Liver (tissue), 8 donors: ENCODE measurements at regions not wholly inside any gene's neighbourhood (a gene's known extent, or its start where the extent isn't known, plus 50 kb on each side); places are given as distances from the start of the nearest gene placed in this dataset.

ENCODE experiments used
- DNase-seq: peaks from one replicate; pipeline ENCODE4 v3.0.0-alpha.2; 2017; ENCODE audit warnings: low spot score
- H3K27ac ChIP-seq, 2 donors: one replicate each; pipeline ENCODE4 v1.7.0; 2013; ENCODE audit warnings: inconsistent platforms in 2 of 2, low read length in 2 of 2, control low read depth in 1 of 2, low read depth in 1 of 2, mild to moderate bottlenecking in 1 of 2
- H3K27me3 ChIP-seq, 4 donors: one replicate each; pipeline versions ENCODE4 v1.6.1 to v1.7.0; 2013; ENCODE audit warnings: low read length in 3 of 4, inconsistent platforms in 1 of 4, mild to moderate bottlenecking in 1 of 4, moderate library complexity in 1 of 4; ENCODE audit not compliant: control insufficient read depth in 4 of 4, insufficient read depth in 4 of 4
- H3K36me3 ChIP-seq, 4 donors: one replicate each; pipeline versions ENCODE4 v1.6.1 to v1.7.0; 2013; ENCODE audit warnings: low read length in 3 of 4, mild to moderate bottlenecking in 3 of 4, low read depth in 1 of 4, moderate library complexity in 1 of 4; ENCODE audit not compliant: control insufficient read depth in 4 of 4, insufficient read depth in 3 of 4
- H3K4me1 ChIP-seq, 4 donors: one replicate each; pipeline versions ENCODE4 v1.6.1 to v1.7.0; 2013; ENCODE audit warnings: low read length in 3 of 4, mild to moderate bottlenecking in 3 of 4, moderate library complexity in 1 of 4; ENCODE audit not compliant: control insufficient read depth in 4 of 4, insufficient read depth in 4 of 4
- H3K4me3 ChIP-seq, 3 donors: one replicate each; pipeline versions ENCODE4 v1.6.1 to v1.7.0; 2013; ENCODE audit warnings: low read length in 3 of 3, control low read depth in 1 of 3, low read depth in 1 of 3, mild to moderate bottlenecking in 1 of 3
- H3K9ac ChIP-seq, 2 donors: one replicate each; pipeline ENCODE4 v1.7.0; 2013; ENCODE audit warnings: low read length in 2 of 2, mild to moderate bottlenecking in 2 of 2, moderate library complexity in 2 of 2, control low read depth in 1 of 2, low read depth in 1 of 2
- H3K9me3 ChIP-seq, 4 donors: one replicate each; pipeline versions ENCODE4 v1.6.1 to v1.7.0; 2013; ENCODE audit warnings: low read length in 3 of 4; ENCODE audit not compliant: control insufficient read depth in 4 of 4
- EGR1 ChIP-seq, 2 donors: IDR thresholded peaks; 2 replicates each; pipeline ENCODE4 v1.6.1; 2016 to 2018; ENCODE audit warnings: antibody characterized with exemption in 2 of 2, low read depth in 2 of 2
- FOXA1 ChIP-seq: IDR thresholded peaks from 2 replicates; pipeline ENCODE4 v1.6.1; 2016; ENCODE audit warnings: antibody characterized with exemption
- FOXA2 ChIP-seq: IDR thresholded peaks from 2 replicates; pipeline ENCODE4 v1.6.1; 2016; ENCODE audit warnings: antibody characterized with exemption
- HNF4A ChIP-seq, 2 donors: conservative IDR thresholded peaks; 2 replicates each; pipeline ENCODE4 v1.6.1; 2016; ENCODE audit warnings: antibody characterized with exemption in 2 of 2, mild to moderate bottlenecking in 2 of 2
- HNF4G ChIP-seq: IDR thresholded peaks from 2 replicates; pipeline ENCODE4 v1.6.1; 2016; ENCODE audit warnings: antibody characterized with exemption
- JUND ChIP-seq, 2 donors: IDR thresholded peaks; 2 replicates each; pipeline ENCODE4 v1.6.1; 2016; ENCODE audit warnings: antibody characterized with exemption in 2 of 2
- NR2F2 ChIP-seq: IDR thresholded peaks from 2 replicates; pipeline ENCODE4 v1.6.1; 2016; ENCODE audit warnings: antibody characterized with exemption
- RAD21 ChIP-seq, 2 donors: IDR thresholded peaks; 2 replicates each; pipeline ENCODE4 v1.6.1; 2016; ENCODE audit warnings: antibody characterized with exemption in 2 of 2, mild to moderate bottlenecking in 2 of 2
- RXRA ChIP-seq, 2 donors: IDR thresholded peaks; 2 replicates each; pipeline ENCODE4 v1.6.1; 2017 to 2018; ENCODE audit warnings: antibody characterized with exemption in 2 of 2, mild to moderate bottlenecking in 1 of 2
- SP1 ChIP-seq: IDR thresholded peaks from 2 replicates; pipeline ENCODE4 v1.6.1; 2018; ENCODE audit warnings: antibody characterized with exemption, mild to moderate bottlenecking
- TAF1 ChIP-seq: conservative IDR thresholded peaks from 2 replicates; pipeline ENCODE4 v1.6.1; 2016; ENCODE audit warnings: antibody characterized with exemption, mild to moderate bottlenecking
- YY1 ChIP-seq: IDR thresholded peaks from 2 replicates; pipeline ENCODE4 v1.6.1; 2016; ENCODE audit warnings: antibody characterized with exemption, mild to moderate bottlenecking
- WGBS: extraction: QIAGEN DNeasy Blood & Tissue Kit; methylation state at CpG from one replicate; pipeline ENCODE4 v1.1.7; 2013; 5-methylcytosine and 5-hydroxymethylcytosine counted together
- TF ChIP-seq, protein P1 (sequence below): IDR thresholded peaks from 2 replicates; pipeline ENCODE4 v1.6.1; 2016; ENCODE audit warnings: antibody characterized with exemption
- TF ChIP-seq, protein P2 (sequence below): IDR thresholded peaks from 2 replicates; pipeline ENCODE4 v1.6.1; 2016; ENCODE audit warnings: antibody characterized with exemption, mild to moderate bottlenecking
- TF ChIP-seq, protein P3 (sequence below): IDR thresholded peaks from 2 replicates; pipeline ENCODE4 v1.6.1; 2016; ENCODE audit warnings: antibody characterized with exemption
- TF ChIP-seq, protein P4 (sequence below): fragments of 150-350 bp; IDR thresholded peaks from 2 replicates; pipeline ENCODE4 v1.5.1; 2017; ENCODE audit warnings: improper control_type of control experiment, low read depth, low read length; ENCODE audit not compliant: missing input control
- TF ChIP-seq, protein P5 (sequence below): IDR thresholded peaks from 2 replicates; pipeline ENCODE4 v1.6.1; 2016; ENCODE audit warnings: antibody characterized with exemption
- donor health status: healthy.
- donor health status: healthy.
- donor health status: healthy.
- donor health status: healthy.
- donor health status: healthy.

DNA sequence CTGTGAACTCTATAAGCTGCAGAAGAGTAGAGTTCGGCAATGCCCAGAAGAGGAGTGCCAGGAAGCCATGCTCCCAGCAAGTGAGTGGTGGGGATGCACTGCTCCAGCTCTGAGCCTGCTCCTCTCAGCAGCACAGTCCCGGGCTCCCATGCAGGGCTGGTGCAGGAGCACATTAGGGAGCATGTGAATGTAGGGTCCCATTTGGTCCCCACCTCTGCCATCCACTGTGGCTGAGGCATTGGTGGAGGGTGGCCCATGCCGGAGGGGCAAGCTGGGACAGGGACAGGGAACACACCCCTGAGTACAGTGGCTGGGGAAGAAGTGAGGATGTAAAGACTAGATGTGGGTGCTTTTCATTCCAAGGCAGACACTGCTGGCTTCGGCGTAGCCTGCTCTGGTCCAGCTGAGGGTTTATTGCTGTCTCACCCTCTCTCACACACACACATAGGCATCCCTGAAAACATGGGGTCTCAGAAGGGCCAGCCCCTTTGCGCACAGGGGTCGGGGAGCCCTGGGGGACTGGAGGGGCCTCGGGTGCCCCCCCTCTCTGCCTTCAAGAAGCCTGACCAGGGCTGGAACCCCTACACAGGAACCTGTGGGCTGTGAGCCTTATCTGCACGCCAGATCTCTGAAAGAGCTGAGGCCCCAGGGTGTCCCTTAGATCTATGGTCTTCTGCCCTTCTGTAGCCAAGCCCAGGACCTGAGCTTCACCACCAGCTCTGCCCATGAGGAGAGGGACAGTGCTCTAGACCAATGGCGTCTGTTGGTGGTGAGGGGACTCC, 341.0 kb downstream of the TCERG1L start:
- Histone ChIP-seq H3K36me3 (no peaks in the 10 kb centered on the region), H3K4me1 (no peaks in the 10 kb centered on the region), H3K27ac (no peak overlapping the region), H3K4me3 (no peak overlapping the region), H3K9me3 (no peaks in the 10 kb centered on the region), H3K27me3 (peaks cover 0 to 2% (median 0%) of the 10 kb centered on the region in 4 donors), H3K9ac (no peak overlapping the region)
- DNase-seq = no peak
- 82% methylated on average over 10 of the region's 10 CpGs for WGBS
- TF ChIP-seq, protein P1, sequence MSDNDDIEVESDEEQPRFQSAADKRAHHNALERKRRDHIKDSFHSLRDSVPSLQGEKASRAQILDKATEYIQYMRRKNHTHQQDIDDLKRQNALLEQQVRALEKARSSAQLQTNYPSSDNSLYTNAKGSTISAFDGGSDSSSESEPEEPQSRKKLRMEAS = no peak
- TF ChIP-seq HNF4G = no peak
- no peak for TF ChIP-seq NR2F2
- no peak for TF ChIP-seq HNF4A (conservative IDR thresholded peaks at IDR 0.05)
- no peak for TF ChIP-seq YY1
- TF ChIP-seq, protein P2, sequence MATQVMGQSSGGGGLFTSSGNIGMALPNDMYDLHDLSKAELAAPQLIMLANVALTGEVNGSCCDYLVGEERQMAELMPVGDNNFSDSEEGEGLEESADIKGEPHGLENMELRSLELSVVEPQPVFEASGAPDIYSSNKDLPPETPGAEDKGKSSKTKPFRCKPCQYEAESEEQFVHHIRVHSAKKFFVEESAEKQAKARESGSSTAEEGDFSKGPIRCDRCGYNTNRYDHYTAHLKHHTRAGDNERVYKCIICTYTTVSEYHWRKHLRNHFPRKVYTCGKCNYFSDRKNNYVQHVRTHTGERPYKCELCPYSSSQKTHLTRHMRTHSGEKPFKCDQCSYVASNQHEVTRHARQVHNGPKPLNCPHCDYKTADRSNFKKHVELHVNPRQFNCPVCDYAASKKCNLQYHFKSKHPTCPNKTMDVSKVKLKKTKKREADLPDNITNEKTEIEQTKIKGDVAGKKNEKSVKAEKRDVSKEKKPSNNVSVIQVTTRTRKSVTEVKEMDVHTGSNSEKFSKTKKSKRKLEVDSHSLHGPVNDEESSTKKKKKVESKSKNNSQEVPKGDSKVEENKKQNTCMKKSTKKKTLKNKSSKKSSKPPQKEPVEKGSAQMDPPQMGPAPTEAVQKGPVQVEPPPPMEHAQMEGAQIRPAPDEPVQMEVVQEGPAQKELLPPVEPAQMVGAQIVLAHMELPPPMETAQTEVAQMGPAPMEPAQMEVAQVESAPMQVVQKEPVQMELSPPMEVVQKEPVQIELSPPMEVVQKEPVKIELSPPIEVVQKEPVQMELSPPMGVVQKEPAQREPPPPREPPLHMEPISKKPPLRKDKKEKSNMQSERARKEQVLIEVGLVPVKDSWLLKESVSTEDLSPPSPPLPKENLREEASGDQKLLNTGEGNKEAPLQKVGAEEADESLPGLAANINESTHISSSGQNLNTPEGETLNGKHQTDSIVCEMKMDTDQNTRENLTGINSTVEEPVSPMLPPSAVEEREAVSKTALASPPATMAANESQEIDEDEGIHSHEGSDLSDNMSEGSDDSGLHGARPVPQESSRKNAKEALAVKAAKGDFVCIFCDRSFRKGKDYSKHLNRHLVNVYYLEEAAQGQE = no peak
- TF ChIP-seq SP1 = no peak
- TF ChIP-seq RAD21 (IDR thresholded peaks at IDR 0.05) = no peak
- TF ChIP-seq, protein P3, sequence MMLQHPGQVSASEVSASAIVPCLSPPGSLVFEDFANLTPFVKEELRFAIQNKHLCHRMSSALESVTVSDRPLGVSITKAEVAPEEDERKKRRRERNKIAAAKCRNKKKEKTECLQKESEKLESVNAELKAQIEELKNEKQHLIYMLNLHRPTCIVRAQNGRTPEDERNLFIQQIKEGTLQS = no peak
- TF ChIP-seq, protein P4, sequence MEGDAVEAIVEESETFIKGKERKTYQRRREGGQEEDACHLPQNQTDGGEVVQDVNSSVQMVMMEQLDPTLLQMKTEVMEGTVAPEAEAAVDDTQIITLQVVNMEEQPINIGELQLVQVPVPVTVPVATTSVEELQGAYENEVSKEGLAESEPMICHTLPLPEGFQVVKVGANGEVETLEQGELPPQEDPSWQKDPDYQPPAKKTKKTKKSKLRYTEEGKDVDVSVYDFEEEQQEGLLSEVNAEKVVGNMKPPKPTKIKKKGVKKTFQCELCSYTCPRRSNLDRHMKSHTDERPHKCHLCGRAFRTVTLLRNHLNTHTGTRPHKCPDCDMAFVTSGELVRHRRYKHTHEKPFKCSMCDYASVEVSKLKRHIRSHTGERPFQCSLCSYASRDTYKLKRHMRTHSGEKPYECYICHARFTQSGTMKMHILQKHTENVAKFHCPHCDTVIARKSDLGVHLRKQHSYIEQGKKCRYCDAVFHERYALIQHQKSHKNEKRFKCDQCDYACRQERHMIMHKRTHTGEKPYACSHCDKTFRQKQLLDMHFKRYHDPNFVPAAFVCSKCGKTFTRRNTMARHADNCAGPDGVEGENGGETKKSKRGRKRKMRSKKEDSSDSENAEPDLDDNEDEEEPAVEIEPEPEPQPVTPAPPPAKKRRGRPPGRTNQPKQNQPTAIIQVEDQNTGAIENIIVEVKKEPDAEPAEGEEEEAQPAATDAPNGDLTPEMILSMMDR = no peak

DNA sequence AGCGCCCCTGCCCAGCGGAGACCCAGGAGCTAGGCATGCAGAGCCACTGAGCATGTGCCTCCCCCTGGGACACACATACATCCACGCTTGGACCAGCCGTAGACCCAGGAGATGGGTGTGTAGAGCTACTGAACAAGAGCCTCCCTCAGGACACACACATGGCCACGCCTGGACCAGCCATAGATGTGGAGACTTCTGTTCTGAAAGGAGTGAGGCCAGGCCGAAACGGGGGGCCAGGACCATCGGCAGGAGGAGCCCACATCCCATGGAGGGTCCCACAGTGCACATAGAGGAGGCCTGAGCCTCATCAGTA, 340.4 kb downstream of the TCERG1L start:
- Histone ChIP-seq H3K4me3 (no peak overlapping the region), H3K9ac (no peak overlapping the region), H3K36me3 (no peaks in the 10 kb centered on the region), H3K9me3 (peaks cover 0 to 1% (median 0%) of the 10 kb centered on the region in 4 donors), H3K27ac (no peak overlapping the region), H3K4me1 (no peaks in the 10 kb centered on the region), H3K27me3 (peaks cover 0 to 2% (median 0%) of the 10 kb centered on the region in 4 donors)
- TF ChIP-seq TAF1 (no peak), FOXA1 (no peak), EGR1 (IDR thresholded peaks at IDR 0.05; ENCODE audit: low read depth in 2 of 2) (no peak), JUND (IDR thresholded peaks at IDR 0.05) (no peak), RXRA (IDR thresholded peaks at IDR 0.05) (no peak), FOXA2 (no peak), YY1 (no peak), SP1 (no peak)
- TF ChIP-seq, protein P5, sequence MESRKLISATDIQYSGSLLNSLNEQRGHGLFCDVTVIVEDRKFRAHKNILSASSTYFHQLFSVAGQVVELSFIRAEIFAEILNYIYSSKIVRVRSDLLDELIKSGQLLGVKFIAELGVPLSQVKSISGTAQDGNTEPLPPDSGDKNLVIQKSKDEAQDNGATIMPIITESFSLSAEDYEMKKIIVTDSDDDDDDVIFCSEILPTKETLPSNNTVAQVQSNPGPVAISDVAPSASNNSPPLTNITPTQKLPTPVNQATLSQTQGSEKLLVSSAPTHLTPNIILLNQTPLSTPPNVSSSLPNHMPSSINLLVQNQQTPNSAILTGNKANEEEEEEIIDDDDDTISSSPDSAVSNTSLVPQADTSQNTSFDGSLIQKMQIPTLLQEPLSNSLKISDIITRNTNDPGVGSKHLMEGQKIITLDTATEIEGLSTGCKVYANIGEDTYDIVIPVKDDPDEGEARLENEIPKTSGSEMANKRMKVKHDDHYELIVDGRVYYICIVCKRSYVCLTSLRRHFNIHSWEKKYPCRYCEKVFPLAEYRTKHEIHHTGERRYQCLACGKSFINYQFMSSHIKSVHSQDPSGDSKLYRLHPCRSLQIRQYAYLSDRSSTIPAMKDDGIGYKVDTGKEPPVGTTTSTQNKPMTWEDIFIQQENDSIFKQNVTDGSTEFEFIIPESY = no peak
- TF ChIP-seq, protein P4 = no peak
- TF ChIP-seq, protein P3 = no peak
- 79% methylated on average over 8 of the region's 8 CpGs for WGBS
- no peak for DNase-seq
